ENCODE measurements at regions not wholly inside any gene's neighbourhood (a gene's known extent, or its start where the extent isn't known, plus 50 kb on each side); places are given as distances from the start of the nearest gene placed in this dataset.

- TF ChIP-seq, protein P1, sequence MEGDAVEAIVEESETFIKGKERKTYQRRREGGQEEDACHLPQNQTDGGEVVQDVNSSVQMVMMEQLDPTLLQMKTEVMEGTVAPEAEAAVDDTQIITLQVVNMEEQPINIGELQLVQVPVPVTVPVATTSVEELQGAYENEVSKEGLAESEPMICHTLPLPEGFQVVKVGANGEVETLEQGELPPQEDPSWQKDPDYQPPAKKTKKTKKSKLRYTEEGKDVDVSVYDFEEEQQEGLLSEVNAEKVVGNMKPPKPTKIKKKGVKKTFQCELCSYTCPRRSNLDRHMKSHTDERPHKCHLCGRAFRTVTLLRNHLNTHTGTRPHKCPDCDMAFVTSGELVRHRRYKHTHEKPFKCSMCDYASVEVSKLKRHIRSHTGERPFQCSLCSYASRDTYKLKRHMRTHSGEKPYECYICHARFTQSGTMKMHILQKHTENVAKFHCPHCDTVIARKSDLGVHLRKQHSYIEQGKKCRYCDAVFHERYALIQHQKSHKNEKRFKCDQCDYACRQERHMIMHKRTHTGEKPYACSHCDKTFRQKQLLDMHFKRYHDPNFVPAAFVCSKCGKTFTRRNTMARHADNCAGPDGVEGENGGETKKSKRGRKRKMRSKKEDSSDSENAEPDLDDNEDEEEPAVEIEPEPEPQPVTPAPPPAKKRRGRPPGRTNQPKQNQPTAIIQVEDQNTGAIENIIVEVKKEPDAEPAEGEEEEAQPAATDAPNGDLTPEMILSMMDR (conservative IDR thresholded peaks at IDR 0.05): no peak
- no peak for TF ChIP-seq ZFX (IDR thresholded peaks at IDR 0.05)
Observed at GRCh38 chr9:25284365-25284764, 393.9 kb downstream of the TUSC1 start.

Measured in C4-2B (cell line).